Ishikawa (cell line): ENCODE measurements at regions not wholly inside any gene's neighbourhood (a gene's known extent, or its start where the extent isn't known, plus 50 kb on each side); places are given as distances from the start of the nearest gene placed in this dataset.

ENCODE experiments used
- EGR1 ChIP-seq: IDR thresholded peaks from 2 replicates; pipeline ENCODE4 v1.6.1; 2012
- FOXM1 ChIP-seq: IDR thresholded peaks from 2 replicates; pipeline ENCODE4 v1.6.1; 2012; ENCODE audit warnings: low read depth, borderline replicate concordance
- RAD21 ChIP-seq: IDR thresholded peaks from 2 replicates; pipeline ENCODE4 v1.6.1; 2012; ENCODE audit warnings: low read depth
- TAF1 ChIP-seq: IDR thresholded peaks from 2 replicates; pipeline ENCODE4 v1.6.1; 2012; ENCODE audit warnings: low read depth, mild to moderate bottlenecking
- TF ChIP-seq, protein P1 (sequence below): IDR thresholded peaks from 2 replicates; pipeline ENCODE4 v1.6.1; 2012
- TF ChIP-seq, protein P2 (sequence below): IDR thresholded peaks from 2 replicates; pipeline ENCODE4 v1.6.1; 2012

GRCh38 chr7:65302883-65303282 lies 70.8 kb upstream of the ZNF92 start:
- TF ChIP-seq RAD21 (no peak), FOXM1 (no peak), EGR1 (no peak), TAF1 (no peak)
- TF ChIP-seq, protein P1, sequence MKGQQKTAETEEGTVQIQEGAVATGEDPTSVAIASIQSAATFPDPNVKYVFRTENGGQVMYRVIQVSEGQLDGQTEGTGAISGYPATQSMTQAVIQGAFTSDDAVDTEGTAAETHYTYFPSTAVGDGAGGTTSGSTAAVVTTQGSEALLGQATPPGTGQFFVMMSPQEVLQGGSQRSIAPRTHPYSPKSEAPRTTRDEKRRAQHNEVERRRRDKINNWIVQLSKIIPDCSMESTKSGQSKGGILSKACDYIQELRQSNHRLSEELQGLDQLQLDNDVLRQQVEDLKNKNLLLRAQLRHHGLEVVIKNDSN = no peak
- TF ChIP-seq, protein P2, sequence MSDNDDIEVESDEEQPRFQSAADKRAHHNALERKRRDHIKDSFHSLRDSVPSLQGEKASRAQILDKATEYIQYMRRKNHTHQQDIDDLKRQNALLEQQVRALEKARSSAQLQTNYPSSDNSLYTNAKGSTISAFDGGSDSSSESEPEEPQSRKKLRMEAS = no peak
